AG04450 (cell line): ENCODE measurements at regions not wholly inside any gene's neighbourhood (a gene's known extent, or its start where the extent isn't known, plus 50 kb on each side); places are given as distances from the start of the nearest gene placed in this dataset.

ENCODE experiments used
- CTCF ChIA-PET: fragments of 300-600, 350-600 bp; formaldehyde crosslinking; extraction: SDS; loops from one replicate; lab custom pipeline; 2022; ENCODE audit warnings: antibody characterized with exemption, inconsistent platforms; lab: Charles Lee
- POLR2A ChIA-PET: fragments of 350-600 bp; formaldehyde crosslinking; extraction: SDS; loops from one replicate; lab custom pipeline; 2021; ENCODE audit warnings: antibody characterized with exemption, inconsistent platforms; lab: Yijun Ruan, JAX
- DNase-seq: peaks from one replicate; pipeline ENCODE4 v3.0.0-alpha.2; 2011; ENCODE audit warnings: low read depth, low spot score
- H3K27ac ChIP-seq: one replicate; pipeline ENCODE4 v1.5.1; 2012; ENCODE audit warnings: low read depth, low read length, control low read depth
- H3K27me3 ChIP-seq: one replicate; pipeline ENCODE4 v1.6.0; 2012; ENCODE audit warnings: low read length; ENCODE audit not compliant: control insufficient read depth, insufficient read depth
- H3K4me3 ChIP-seq: 2 replicates; pipeline ENCODE4 v1.5.1; 2011; ENCODE audit warnings: mild to moderate bottlenecking, low read depth, low read length, control low read depth
- H3K9me3 ChIP-seq: 2 replicates; pipeline ENCODE4 v1.5.1; 2012; ENCODE audit warnings: low read length; ENCODE audit not compliant: control insufficient read depth, insufficient read depth
- CTCF ChIP-seq: IDR thresholded peaks from 2 replicates; pipeline ENCODE4 v1.5.1; 2011; ENCODE audit warnings: low read depth, low read length, control low read depth, inconsistent platforms

- ChIA-PET POLR2A (interaction anchor here (0.7 kb wide), 1 partner anchor 41 kb away, joined by 3 read pairs; no protein-coding TSS in a partner anchor), CTCF (no interaction called here)
- TF ChIP-seq CTCF = no peak
- no peak for DNase-seq
- Histone ChIP-seq H3K4me3 (no peak overlapping the region), H3K27me3 (no peaks in the 10 kb centered on the region), H3K27ac (no peak overlapping the region), H3K9me3 (no peaks in the 10 kb centered on the region)
These were observed 77.1 kb upstream of the CNTLN start for GRCh38 chr9:17057729-17058128.

- Histone ChIP-seq H3K27ac (no peak overlapping the region), H3K4me3 (no peak overlapping the region), H3K27me3 (no peaks in the 10 kb centered on the region), H3K9me3 (no peaks in the 10 kb centered on the region)
- no peak for TF ChIP-seq CTCF
- CTCF ChIA-PET = interaction anchor here (1.2 to 2.3 kb wide), 2 partner anchors 10 to 18 kb away, joined by 3 to 12 read pairs; no protein-coding TSS in a partner anchor
- POLR2A ChIA-PET = interaction anchor here (0.6 kb wide), 1 partner anchor 115 kb away, joined by 3 read pairs; no protein-coding TSS in a partner anchor
- DNase-seq = no peak
These were observed 82.2 kb upstream of the CNTLN start for GRCh38 chr9:17052626-17053025.

- POLR2A ChIA-PET = no interaction called here
- Histone ChIP-seq H3K9me3 (no peaks in the 10 kb centered on the region; the same call in 1 of the 2 replicates), H3K27ac (no peak overlapping the region), H3K27me3 (no peaks in the 10 kb centered on the region), H3K4me3 (no peak overlapping the region)
- no peak for DNase-seq
- TF ChIP-seq CTCF = no peak
- CTCF ChIA-PET = interaction anchor here (0.9 to 1.3 kb wide), 2 partner anchors 11 to 18 kb away, joined by 5 to 16 read pairs; no protein-coding TSS in a partner anchor
These were observed 89.4 kb upstream of the CNTLN start for GRCh38 chr9:17045381-17045940.

- Histone ChIP-seq H3K27ac (no peak overlapping the region), H3K9me3 (peaks cover 6% of the 10 kb centered on the region), H3K4me3 (no peak overlapping the region), H3K27me3 (no peaks in the 10 kb centered on the region)
- DNase-seq = no peak
- ChIA-PET CTCF (interaction anchor here (0.6 kb wide), 1 partner anchor 352 kb away, joined by 3 read pairs; no protein-coding TSS in a partner anchor), POLR2A (no interaction called here)
- TF ChIP-seq CTCF = no peak
These were observed 103.3 kb upstream of the CNTLN start for GRCh38 chr9:17031546-17031945.

GRCh38 chr9:17025281-17025680 is 109.6 kb upstream of the CNTLN start:
- no peak overlapping the region for H3K4me3 ChIP-seq
- no peaks in the 10 kb centered on the region for H3K27me3 ChIP-seq
- H3K9me3 ChIP-seq = peaks cover 3% of the 10 kb centered on the region; the same call in 1 of the 2 replicates
- no peak for TF ChIP-seq CTCF
- POLR2A ChIA-PET = no interaction called here
- H3K27ac ChIP-seq = no peak overlapping the region
- no peak for DNase-seq
- CTCF ChIA-PET = no interaction called here
